ENCODE measurements at regions not wholly inside any gene's neighbourhood (a gene's known extent, or its start where the extent isn't known, plus 50 kb on each side); places are given as distances from the start of the nearest gene placed in this dataset.

DNA sequence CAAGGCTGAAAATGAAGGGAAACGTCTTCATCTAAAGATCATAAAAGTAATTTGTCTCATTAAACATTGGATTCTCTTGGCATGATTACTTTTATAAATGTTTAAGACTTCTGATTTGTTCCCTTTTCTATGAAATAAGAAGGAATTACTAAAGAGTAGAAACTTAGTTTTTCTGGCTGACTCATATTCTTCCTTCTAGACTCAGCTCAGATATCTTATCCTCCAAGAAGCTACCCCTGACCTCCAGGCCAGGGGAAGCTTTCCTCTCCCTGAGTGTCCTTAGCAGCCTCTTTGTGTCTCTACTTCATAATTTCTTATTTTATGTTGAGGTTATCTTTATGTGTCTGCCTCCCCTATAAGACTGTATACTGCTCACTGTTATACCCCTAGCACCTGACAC, 291.9 kb upstream of the STT3B start:
- no peaks in the 10 kb centered on the region for H4K20me1 ChIP-seq (ENCODE audit: insufficient read depth, low read length)
- ATAC-seq (no peak), FAIRE-seq (no peak), DNase-seq (ENCODE audit: low spot score) (no peak)
- no peak overlapping the region for H2AFZ ChIP-seq (ENCODE audit: low read length)
- BruUV-seq (replicated peaks), result no TSS peak
- intact Hi-C loops (cut with micrococcal nuclease; ENCODE audit: unreplicated experiment) (no loop called here), in situ Hi-C loops (cut with HindIII; ENCODE audit: extremely low pct_ligation_motif_present, low pct_unique_long_range_greater_than_20kb) (no loop called here)
- ChIA-PET CTCF (ENCODE audit: low intra/inter-chr PET ratio, low total read pairs) (no interaction called here), POLR2A (no interaction called here)
- TF ChIP-seq, protein P1, sequence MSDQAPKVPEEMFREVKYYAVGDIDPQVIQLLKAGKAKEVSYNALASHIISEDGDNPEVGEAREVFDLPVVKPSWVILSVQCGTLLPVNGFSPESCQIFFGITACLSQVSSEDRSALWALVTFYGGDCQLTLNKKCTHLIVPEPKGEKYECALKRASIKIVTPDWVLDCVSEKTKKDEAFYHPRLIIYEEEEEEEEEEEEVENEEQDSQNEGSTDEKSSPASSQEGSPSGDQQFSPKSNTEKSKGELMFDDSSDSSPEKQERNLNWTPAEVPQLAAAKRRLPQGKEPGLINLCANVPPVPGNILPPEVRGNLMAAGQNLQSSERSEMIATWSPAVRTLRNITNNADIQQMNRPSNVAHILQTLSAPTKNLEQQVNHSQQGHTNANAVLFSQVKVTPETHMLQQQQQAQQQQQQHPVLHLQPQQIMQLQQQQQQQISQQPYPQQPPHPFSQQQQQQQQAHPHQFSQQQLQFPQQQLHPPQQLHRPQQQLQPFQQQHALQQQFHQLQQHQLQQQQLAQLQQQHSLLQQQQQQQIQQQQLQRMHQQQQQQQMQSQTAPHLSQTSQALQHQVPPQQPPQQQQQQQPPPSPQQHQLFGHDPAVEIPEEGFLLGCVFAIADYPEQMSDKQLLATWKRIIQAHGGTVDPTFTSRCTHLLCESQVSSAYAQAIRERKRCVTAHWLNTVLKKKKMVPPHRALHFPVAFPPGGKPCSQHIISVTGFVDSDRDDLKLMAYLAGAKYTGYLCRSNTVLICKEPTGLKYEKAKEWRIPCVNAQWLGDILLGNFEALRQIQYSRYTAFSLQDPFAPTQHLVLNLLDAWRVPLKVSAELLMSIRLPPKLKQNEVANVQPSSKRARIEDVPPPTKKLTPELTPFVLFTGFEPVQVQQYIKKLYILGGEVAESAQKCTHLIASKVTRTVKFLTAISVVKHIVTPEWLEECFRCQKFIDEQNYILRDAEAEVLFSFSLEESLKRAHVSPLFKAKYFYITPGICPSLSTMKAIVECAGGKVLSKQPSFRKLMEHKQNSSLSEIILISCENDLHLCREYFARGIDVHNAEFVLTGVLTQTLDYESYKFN (CRISPR knock-in tag; conservative IDR thresholded peaks at IDR 0.05), result no peak
- TF ChIP-seq THAP11 (CRISPR knock-in tag; IDR thresholded peaks at IDR 0.05) (no peak), ZNF768 (CRISPR knock-in tag; IDR thresholded peaks at IDR 0.05) (no peak), ELF3 (CRISPR knock-in tag; IDR thresholded peaks at IDR 0.05) (no peak), NR2F1 (CRISPR knock-in tag; IDR thresholded peaks at IDR 0.05) (no peak), TAF1 (CRISPR knock-in tag; IDR thresholded peaks at IDR 0.05) (no peak), YY1 (IDR thresholded peaks at IDR 0.05; ENCODE audit: insufficient read depth, insufficient replicate concordance, low read depth, low read length) (no peak), ARNTL (CRISPR knock-in tag; IDR thresholded peaks at IDR 0.05) (no peak), NBN (conservative IDR thresholded peaks at IDR 0.05) (no peak), ZNF660 (CRISPR knock-in tag; IDR thresholded peaks at IDR 0.05; ENCODE audit: borderline replicate concordance, low read depth) (no peak), RNF2 (conservative IDR thresholded peaks at IDR 0.05; ENCODE audit: low read depth) (no peak), CHCHD3 (CRISPR knock-in tag; IDR thresholded peaks at IDR 0.05) (no peak), ZNF224 (CRISPR knock-in tag; IDR thresholded peaks at IDR 0.05) (no peak), ZMYM4 (CRISPR knock-in tag; IDR thresholded peaks at IDR 0.05) (no peak)
- TF ChIP-seq, protein P2, sequence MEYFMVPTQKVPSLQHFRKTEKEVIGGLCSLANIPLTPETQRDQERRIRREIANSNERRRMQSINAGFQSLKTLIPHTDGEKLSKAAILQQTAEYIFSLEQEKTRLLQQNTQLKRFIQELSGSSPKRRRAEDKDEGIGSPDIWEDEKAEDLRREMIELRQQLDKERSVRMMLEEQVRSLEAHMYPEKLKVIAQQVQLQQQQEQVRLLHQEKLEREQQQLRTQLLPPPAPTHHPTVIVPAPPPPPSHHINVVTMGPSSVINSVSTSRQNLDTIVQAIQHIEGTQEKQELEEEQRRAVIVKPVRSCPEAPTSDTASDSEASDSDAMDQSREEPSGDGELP (IDR thresholded peaks at IDR 0.05; ENCODE audit: borderline replicate concordance, low read depth), result no peak
- TF ChIP-seq, protein P3, sequence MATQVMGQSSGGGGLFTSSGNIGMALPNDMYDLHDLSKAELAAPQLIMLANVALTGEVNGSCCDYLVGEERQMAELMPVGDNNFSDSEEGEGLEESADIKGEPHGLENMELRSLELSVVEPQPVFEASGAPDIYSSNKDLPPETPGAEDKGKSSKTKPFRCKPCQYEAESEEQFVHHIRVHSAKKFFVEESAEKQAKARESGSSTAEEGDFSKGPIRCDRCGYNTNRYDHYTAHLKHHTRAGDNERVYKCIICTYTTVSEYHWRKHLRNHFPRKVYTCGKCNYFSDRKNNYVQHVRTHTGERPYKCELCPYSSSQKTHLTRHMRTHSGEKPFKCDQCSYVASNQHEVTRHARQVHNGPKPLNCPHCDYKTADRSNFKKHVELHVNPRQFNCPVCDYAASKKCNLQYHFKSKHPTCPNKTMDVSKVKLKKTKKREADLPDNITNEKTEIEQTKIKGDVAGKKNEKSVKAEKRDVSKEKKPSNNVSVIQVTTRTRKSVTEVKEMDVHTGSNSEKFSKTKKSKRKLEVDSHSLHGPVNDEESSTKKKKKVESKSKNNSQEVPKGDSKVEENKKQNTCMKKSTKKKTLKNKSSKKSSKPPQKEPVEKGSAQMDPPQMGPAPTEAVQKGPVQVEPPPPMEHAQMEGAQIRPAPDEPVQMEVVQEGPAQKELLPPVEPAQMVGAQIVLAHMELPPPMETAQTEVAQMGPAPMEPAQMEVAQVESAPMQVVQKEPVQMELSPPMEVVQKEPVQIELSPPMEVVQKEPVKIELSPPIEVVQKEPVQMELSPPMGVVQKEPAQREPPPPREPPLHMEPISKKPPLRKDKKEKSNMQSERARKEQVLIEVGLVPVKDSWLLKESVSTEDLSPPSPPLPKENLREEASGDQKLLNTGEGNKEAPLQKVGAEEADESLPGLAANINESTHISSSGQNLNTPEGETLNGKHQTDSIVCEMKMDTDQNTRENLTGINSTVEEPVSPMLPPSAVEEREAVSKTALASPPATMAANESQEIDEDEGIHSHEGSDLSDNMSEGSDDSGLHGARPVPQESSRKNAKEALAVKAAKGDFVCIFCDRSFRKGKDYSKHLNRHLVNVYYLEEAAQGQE (IDR thresholded peaks at IDR 0.05; ENCODE audit: borderline replicate concordance in 1 of 2, low read depth in 1 of 2, low read length in 2 of 2), result no peak
- TF ChIP-seq, protein P4, sequence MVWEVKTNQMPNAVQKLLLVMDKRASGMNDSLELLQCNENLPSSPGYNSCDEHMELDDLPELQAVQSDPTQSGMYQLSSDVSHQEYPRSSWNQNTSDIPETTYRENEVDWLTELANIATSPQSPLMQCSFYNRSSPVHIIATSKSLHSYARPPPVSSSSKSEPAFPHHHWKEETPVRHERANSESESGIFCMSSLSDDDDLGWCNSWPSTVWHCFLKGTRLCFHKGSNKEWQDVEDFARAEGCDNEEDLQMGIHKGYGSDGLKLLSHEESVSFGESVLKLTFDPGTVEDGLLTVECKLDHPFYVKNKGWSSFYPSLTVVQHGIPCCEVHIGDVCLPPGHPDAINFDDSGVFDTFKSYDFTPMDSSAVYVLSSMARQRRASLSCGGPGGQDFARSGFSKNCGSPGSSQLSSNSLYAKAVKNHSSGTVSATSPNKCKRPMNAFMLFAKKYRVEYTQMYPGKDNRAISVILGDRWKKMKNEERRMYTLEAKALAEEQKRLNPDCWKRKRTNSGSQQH (CRISPR knock-in tag; IDR thresholded peaks at IDR 0.05; ENCODE audit: low read depth), result no peak
- 81% methylated on average over 1 of the region's 1 CpG for WGBS (ENCODE audit: low lambda C conversion rate)
- H3K9ac ChIP-seq (ENCODE audit: insufficient read depth, low read depth, low read length), result no peak overlapping the region
- H3K4me1 ChIP-seq (ENCODE audit: insufficient read depth, low read length), result no peaks in the 10 kb centered on the region
- no peak overlapping the region for H3K4me2 ChIP-seq (ENCODE audit: low read depth, low read length)
- no peaks in the 10 kb centered on the region for H3K9me3 ChIP-seq (ENCODE audit: low read length)
- H3K36me3 ChIP-seq (replicated peaks in 1 of 2; ENCODE audit: control insufficient read depth in 1 of 2, insufficient read depth in 2 of 2, low read length in 2 of 2), result no peaks in the 10 kb centered on the region
- no peak overlapping the region for H3K27ac ChIP-seq (ENCODE audit: extremely low read length, insufficient read depth, low read length)
- no peak overlapping the region for H3K4me3 ChIP-seq (replicated peaks in 1 of 3; ENCODE audit: insufficient read depth in 1 of 3, low read depth in 2 of 3, low read length in 3 of 3)
- H3K79me2 ChIP-seq (ENCODE audit: insufficient read depth, low read length), result no peaks in the 10 kb centered on the region
- H3K27me3 ChIP-seq (ENCODE audit: control insufficient read depth in 1 of 2, insufficient read depth in 2 of 2, low read length in 2 of 2), result no peaks in the 10 kb centered on the region

Measured in HepG2 (cell line).